GM19328 (cell line): ENCODE measurements at regions not wholly inside any gene's neighbourhood (a gene's known extent, or its start where the extent isn't known, plus 50 kb on each side); places are given as distances from the start of the nearest gene placed in this dataset.

Source experiments
- ATAC-seq: cut with Tn5 transposase; IDR thresholded peaks from one replicate; pipeline ENCODE4 v1.9.1; 2021; ENCODE audit warnings: mild to moderate bottlenecking, moderate library complexity; ENCODE audit not compliant: unreplicated experiment

GRCh38 chr2:196314157-196314556, 142.8 kb upstream of the STK17B start:
- ATAC-seq, result no peak

DNA sequence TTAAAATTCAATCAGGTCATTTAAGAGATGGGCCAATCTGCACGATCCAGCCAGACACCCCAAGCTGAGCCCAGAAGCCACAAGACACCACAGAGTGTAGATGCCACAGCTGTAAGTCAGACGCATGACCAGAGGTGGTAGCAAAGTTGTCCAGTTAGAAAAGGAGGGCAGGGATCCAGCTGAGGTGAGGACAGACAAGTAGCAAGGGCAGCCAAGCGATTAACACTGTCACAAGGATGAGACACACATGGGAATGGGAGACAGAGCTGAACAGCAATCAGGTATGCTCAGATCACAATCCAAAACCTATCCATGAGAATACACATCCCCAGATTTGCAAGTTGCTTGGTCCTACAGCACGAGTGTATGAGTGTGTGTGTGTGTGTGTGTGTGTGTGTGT, 143.4 kb upstream of the STK17B start:
- no peak for ATAC-seq

DNA sequence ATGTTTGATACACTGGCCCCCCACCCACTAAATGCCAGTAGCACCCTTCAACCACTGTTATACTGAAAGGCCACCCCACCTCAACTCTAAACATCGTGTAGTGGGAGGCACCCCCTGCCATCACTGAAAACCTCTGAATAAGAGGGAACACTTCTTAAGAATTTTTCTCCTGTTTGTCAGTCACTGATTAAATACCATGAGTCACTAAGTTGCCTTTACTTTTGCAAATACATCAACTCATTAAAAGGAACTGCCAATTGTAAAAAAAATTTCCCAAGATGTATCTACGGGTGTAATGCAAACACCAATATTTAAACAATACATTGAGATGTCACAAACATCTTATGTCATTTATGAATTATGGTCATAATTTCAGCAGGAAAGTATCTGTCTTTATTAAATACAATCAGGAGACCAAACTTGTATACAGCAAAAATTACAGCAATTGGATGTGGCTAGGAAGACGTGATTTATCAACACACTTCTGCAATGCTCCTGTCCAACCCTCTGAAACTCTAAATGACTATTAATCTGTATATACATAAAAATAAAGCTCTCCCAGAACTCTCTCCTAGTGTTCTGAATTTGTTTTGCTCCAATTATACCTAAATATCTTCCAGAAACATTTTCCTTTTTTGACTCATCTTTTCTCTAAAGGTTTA, 144.1 kb upstream of the STK17B start:
- no peak for ATAC-seq

GRCh38 chr2:196316050-196316430, 144.7 kb upstream of the STK17B start:
- no peak for ATAC-seq

DNA sequence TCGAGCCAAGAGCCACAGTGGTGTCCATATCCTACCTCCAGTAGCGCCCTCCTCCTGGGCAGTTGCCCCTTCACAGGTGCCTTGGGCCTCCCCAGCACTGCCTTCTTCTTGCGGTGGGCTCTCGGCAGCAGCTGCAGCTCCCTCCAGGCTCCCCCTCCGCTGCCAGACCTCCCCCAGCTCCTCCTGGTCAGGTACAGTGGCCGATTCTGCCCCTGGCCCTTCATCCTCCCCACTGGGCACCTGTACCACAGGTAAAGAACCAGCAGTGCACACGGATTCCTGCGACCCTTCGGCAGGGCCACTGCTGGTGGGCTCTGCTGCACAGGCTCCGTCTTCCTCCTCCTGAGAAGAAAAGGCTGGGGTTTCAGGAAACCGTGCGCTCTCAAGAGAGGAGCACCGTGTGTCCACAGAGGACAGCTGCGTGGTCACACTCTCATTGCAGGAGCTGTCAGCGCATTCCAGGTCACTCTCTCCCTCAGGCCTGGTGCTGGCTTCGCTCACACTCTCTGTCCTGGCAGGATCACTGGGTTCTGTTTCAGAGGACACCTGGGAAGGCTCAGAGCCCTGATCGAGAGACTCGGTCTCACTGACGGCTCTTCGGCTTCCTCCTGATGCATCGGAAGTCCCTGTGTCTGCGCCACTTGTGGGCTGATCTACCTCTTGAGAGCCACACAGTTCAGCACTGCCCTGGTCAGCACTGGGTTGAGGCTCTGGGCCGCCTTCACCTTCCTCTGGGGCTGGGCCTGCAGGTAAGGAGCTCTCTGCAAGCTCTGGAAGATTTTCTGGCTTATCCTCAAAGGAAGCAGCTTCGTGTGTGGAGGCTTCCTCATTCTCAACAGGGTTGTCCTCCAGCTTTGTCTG, 147.4 kb upstream of the STK17B start:
- no peak for ATAC-seq

DNA sequence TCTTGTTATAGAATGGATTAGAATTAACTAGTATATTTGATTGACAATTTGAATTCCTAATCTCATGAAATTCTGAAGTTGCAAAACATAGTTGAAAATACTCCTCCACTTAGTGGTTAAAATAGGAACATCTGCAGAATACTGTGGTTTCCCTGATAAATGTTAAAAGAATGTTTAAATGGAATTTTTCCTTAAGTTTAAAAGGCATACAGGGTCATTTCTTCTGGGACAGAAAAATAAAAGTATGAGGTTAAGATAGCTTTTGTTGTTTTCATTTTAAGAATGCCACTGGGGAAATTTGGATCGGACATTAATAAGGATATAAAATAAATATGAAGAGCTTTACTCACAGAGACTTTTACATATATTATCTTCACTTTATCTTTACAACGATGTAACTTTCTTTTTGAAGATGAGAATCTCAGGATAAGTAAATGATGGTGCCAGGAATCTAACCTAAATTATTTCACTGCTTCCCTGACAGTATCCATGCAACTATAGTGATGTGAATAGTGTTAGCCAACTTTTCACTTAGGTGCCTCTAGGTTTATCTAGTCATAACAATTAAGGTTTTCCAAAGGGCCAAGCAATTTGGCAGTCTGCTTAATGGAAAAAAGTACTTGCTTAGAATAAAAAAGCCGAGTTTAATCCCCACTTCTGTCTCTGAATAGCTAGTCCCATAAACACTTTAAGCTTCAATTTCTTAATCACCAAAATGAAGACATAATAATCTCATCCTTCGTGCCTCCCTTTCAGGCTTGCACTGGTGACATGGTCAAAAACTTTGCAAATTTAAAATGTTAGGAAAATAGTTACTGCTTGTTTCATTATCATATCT, 151.8 kb upstream of the STK17B start:
- no peak for ATAC-seq

- no peak for ATAC-seq
Observed at GRCh38 chr2:196324211-196324610, 152.8 kb upstream of the STK17B start.

DNA sequence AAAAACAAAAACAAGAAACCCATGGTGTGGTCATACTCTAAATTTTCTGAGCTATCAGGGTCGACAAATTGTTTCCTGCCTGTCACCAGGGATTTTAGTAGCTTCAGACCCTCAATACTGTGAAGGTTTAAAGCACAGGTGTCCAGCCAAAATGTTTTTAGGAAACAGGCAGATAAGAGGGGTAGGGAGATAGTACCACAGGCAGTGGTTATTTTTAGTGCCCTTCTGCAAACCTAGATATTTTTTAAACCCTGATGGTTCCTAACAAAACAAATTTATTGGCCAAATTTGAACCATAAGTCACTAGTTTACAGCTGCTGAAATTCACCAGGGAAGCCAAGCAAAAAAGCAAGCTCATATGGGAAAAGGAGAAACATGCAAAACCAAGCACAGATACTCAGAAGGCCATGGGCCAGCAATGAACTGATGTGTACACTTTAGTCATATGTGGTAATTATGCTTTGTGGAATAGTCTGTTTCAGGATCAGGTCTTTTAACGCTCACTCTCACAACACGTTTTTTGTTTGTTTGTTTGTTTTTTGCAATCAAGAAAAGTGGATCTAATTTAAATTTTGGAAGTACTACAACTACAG, 156.8 kb upstream of the STK17B start:
- no peak for ATAC-seq

DNA sequence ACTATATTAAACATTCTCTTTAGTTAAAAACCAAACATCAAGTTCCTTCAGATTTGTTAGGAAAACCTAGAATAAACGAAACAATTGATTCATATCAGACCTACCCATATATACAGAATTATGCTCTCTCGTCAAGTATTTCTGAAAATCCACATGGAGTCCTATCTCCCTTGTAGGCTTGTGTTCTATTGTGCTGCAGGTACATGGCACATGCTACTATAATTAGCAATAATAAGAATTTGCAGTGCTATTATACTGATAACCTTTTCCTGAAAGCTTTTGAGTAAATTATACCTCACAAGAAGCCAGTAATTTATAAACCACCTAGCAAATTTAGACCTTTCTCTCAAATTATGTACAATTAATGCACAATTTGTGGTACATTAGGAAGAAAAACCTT, 158.6 kb upstream of the STK17B start:
- no peak for ATAC-seq

DNA sequence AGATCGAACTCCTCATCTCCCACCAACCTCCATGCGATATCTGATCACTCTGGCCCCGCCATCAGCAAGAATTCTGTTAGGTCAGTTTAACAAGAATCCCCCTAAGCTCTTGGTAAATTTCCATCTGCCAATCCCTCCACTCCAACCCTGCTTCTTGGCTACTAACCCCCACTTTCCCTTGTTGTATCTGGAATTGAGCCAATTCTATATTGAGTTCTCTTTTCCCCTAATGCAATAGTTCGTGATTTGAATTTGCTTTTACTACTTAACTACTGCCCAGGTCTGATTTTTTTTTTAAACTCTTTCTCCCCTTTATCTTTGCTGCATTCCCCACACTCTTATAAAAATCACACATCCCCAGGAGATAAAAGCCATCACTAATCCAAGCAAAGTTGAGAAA, 159.3 kb upstream of the STK17B start:
- ATAC-seq, result no peak

DNA sequence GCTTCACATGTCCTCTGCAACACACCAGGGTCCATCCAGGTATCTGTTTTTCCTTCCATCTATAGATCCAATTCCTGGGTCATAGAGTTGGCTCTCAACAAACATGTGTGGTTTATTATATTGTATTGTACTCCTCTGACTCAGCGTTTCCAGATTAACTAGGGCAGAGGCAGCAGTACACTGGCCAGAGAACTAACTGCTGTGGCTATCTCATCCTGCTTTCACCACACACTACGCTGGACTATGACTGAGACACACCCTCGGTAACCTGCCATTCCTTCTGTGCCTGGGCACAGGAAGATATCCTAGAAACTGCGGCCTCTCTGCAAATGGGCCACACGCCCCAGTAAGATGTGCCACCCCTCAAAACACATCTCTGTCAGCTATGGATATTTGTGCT, 159.8 kb upstream of the STK17B start:
- ATAC-seq, result no peak

DNA sequence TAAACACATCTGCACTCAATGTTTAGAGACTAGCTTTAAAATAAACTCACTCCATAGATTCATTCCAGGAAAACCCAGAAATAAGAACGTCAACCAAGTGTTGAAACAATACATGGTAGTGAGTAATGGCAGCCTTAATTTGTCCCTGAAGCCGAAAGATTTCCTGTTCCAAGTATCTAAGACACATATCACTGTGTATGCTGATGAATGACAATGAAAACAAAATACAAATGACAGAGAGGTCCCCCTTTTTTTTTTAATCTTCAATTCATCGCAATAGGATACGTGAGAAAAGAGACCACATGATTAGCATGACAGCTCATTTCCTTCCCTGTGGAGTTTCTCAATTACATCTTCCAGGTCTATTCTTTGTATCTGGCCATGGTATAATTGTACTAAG, 160.5 kb upstream of the STK17B start:
- ATAC-seq, result no peak

- no peak for ATAC-seq
Observed at GRCh38 chr2:196333397-196333796, 162.0 kb upstream of the STK17B start.

DNA sequence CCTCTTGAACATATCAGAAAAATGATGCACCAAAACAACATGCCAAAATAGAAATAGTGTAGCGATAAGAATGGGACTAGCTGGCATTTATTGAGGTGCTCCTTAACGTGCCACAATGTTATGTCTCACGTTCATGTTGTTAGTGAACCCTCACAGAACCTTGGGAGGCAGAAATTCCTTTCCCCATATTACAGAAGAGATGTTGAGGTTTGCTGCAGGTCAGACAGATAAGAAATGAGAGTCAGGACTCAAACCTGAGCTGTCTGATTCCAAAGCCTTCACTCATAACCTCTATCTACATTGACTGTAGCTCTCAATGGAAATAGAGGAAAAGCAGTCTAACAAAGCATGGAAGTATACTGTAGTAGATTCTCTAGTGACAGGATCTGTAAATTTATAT, 163.3 kb upstream of the STK17B start:
- ATAC-seq, result no peak

GRCh38 chr2:196335221-196335634, 163.8 kb upstream of the STK17B start:
- no peak for ATAC-seq

DNA sequence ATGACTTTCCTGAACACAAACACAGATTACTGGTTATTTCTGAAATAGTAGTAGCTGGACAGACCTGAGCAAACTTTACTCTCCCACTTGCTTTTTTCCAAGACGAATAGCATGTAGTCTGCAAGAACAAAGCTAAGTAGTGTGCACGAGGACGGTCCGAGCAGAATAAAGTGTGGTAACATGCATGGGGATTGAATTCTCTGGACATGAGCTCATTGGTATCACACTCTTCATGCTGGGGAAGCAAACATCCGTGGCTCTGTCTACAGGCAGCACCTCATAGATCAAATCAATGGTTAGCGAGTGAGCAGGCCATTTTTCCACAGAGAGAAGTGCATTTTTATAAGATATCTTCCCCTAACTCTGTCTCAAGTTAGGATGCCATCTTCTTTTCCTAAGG, 164.8 kb upstream of the STK17B start:
- no peak for ATAC-seq

DNA sequence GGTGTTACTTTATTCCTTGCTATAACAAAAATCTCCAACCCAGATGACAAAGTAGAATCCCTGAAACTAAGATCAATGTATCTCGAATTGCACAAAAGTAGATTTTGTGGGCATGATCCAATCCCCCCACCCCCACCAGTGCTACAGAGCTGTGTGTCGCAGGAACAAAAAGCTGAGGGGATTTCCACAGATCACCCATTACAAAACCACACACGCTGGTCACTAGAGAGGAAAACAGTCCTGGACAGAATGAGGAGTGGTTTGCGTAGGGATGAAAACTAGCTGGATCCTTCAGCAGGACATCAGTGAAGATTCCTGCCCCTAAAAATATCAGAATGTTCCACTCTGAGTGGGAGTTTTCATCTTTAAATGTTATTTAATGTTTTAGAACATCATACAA, 165.3 kb upstream of the STK17B start:
- no peak for ATAC-seq

- ATAC-seq, result no peak
Observed at GRCh38 chr2:196337208-196337953, 166.0 kb upstream of the STK17B start.

DNA sequence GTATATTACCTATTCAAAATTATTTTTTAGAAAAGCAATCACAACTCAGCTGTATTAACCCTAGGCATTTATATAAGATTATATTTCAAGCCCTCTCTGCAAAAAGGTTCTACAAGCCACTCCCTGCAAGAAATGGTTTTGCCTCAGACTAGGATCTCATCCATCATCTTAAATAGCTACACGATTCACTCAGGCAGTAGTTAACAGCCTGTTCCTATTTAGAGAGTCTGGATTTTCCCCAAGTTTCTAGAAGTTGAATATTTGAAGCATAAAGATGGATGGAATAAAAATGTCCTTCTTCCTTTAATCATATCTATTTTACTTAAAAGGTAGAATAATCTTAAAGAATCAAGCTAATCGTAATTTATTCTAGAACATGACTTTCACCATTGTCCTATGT, 167.1 kb upstream of the STK17B start:
- no peak for ATAC-seq

GRCh38 chr2:196341277-196341841, 170.0 kb upstream of the STK17B start:
- no peak for ATAC-seq
